ENCODE measurements at regions not wholly inside any gene's neighbourhood (a gene's known extent, or its start where the extent isn't known, plus 50 kb on each side); places are given as distances from the start of the nearest gene placed in this dataset.

- intact Hi-C loops (cut with DNase I) = no loop called here
- no peak for TF ChIP-seq CTCF (IDR thresholded peaks at IDR 0.05)
- H3K4me3 ChIP-seq = no peak overlapping the region
- no peaks in the 10 kb centered on the region for H3K9me3 ChIP-seq
- ATAC-seq (no peak), DNase-seq (peak; percentile 33)
- H3K4me1 ChIP-seq = peaks cover 9% of the 10 kb centered on the region
- H3K27me3 ChIP-seq = no peaks in the 10 kb centered on the region
- no peaks in the 10 kb centered on the region for H3K36me3 ChIP-seq
- no peak overlapping the region for H3K27ac ChIP-seq
Observed at GRCh38 chr3:197408177-197408957, 110.0 kb upstream of the DLG1 start.

GRCh38 chr3:197407526-197407925 lies 109.1 kb upstream of the DLG1 start:
- Histone ChIP-seq H3K9me3 (no peaks in the 10 kb centered on the region), H3K27me3 (no peaks in the 10 kb centered on the region), H3K36me3 (no peaks in the 10 kb centered on the region), H3K4me1 (peaks cover 9% of the 10 kb centered on the region), H3K4me3 (no peak overlapping the region), H3K27ac (no peak overlapping the region)
- ATAC-seq (no peak), DNase-seq (peak; percentile 35)
- no peak for TF ChIP-seq CTCF (IDR thresholded peaks at IDR 0.05)
- intact Hi-C loops (cut with DNase I) = no loop called here

GRCh38 chr3:197407053-197407452 lies 108.6 kb upstream of the DLG1 start:
- Histone ChIP-seq H3K4me1 (peaks cover 9% of the 10 kb centered on the region), H3K27me3 (no peaks in the 10 kb centered on the region), H3K4me3 (no peak overlapping the region), H3K36me3 (no peaks in the 10 kb centered on the region), H3K27ac (no peak overlapping the region), H3K9me3 (no peaks in the 10 kb centered on the region)
- DNase-seq = peak; percentile 49
- intact Hi-C loops (cut with DNase I) = no loop called here
- TF ChIP-seq CTCF (IDR thresholded peaks at IDR 0.05) = no peak
- ATAC-seq = no peak

GRCh38 chr3:197406266-197406665 lies 107.9 kb upstream of the DLG1 start:
- peak; percentile 73 for DNase-seq
- H3K4me1 ChIP-seq = peaks cover 9% of the 10 kb centered on the region
- H3K36me3 ChIP-seq = no peaks in the 10 kb centered on the region
- peak; percentile 76 for ATAC-seq
- TF ChIP-seq CTCF (IDR thresholded peaks at IDR 0.05) = no peak
- no peaks in the 10 kb centered on the region for H3K27me3 ChIP-seq
- peak overlapping the region; percentile 42 for H3K27ac ChIP-seq
- H3K4me3 ChIP-seq = no peak overlapping the region
- no peaks in the 10 kb centered on the region for H3K9me3 ChIP-seq
- intact Hi-C loops (cut with DNase I) = no loop called here

GRCh38 chr3:197404754-197405153 lies 106.3 kb upstream of the DLG1 start:
- Histone ChIP-seq H3K4me3 (no peak overlapping the region), H3K9me3 (no peaks in the 10 kb centered on the region), H3K27me3 (no peaks in the 10 kb centered on the region), H3K4me1 (peaks cover 9% of the 10 kb centered on the region), H3K27ac (no peak overlapping the region), H3K36me3 (no peaks in the 10 kb centered on the region)
- DNase-seq = peak; percentile 42
- TF ChIP-seq CTCF (IDR thresholded peaks at IDR 0.05) = no peak
- ATAC-seq = no peak
- intact Hi-C loops (cut with DNase I) = no loop called here

All from upper lobe of right lung (tissue), 1 donor.